Heart left ventricle (tissue), 16 donors: ENCODE measurements at regions not wholly inside any gene's neighbourhood (a gene's known extent, or its start where the extent isn't known, plus 50 kb on each side); places are given as distances from the start of the nearest gene placed in this dataset.

ENCODE experiments used
- ATAC-seq, 4 donors: fragments of 200-7000 bp; cut with Tn5 transposase; one replicate each; pipeline ENCODE4 v1.9.1; 2020 to 2022; ENCODE audit warnings: moderate library complexity in 4 of 4, mild to moderate bottlenecking in 3 of 4, moderate number of reproducible peaks in 1 of 4
- DNase-seq, 5 donors: peaks; one replicate each; pipeline ENCODE4 v3.0.0-alpha.2; 2020
- H3K27ac ChIP-seq, 12 donors: fragments of 200-600 bp; sonication (generic) in 4 of 12; one replicate each; pipeline versions ENCODE4 v1.5.0 to v1.8.0; 2016 to 2022; ENCODE audit warnings: mild to moderate bottlenecking in 2 of 12
- H3K27me3 ChIP-seq, 9 donors: fragments of 200-600 bp; sonication (generic) in 2 of 9; one replicate each; pipeline versions ENCODE4 v1.5.1 to v1.8.0; 2016 to 2022; ENCODE audit warnings: mild to moderate bottlenecking in 3 of 9
- H3K36me3 ChIP-seq, 9 donors: fragments of 200-600 bp; sonication (generic) in 2 of 9; one replicate each; pipeline versions ENCODE4 v1.5.0 to v1.8.0; 2018 to 2022; ENCODE audit warnings: mild to moderate bottlenecking in 2 of 9
- H3K4me1 ChIP-seq, 12 donors: fragments of 200-600 bp; sonication (generic) in 4 of 12; one replicate each; pipeline versions ENCODE4 v1.5.0 to v1.8.0; 2016 to 2022; ENCODE audit warnings: mild to moderate bottlenecking in 3 of 12
- H3K4me3 ChIP-seq, 12 donors: fragments of 200-600 bp; sonication (generic) in 4 of 12; one replicate each; pipeline versions ENCODE4 v1.5.0 to v1.8.0; 2017 to 2022; ENCODE audit warnings: mild to moderate bottlenecking in 9 of 12, moderate library complexity in 4 of 12
- H3K9me3 ChIP-seq, 12 donors: fragments of 200-600 bp; sonication (generic) in 4 of 12; one replicate each; pipeline versions ENCODE4 v1.5.0 to v1.8.0; 2016 to 2022; ENCODE audit warnings: mild to moderate bottlenecking in 1 of 12
- POLR2A ChIP-seq, 2 donors: fragments of 450-650 bp; IDR thresholded peaks; one replicate each; pipeline ENCODE4 v1.6.1; 2017; ENCODE audit warnings: antibody characterized with exemption in 2 of 2, mild to moderate bottlenecking in 2 of 2, moderate library complexity in 2 of 2
- WGBS, 4 donors: extraction: QIAGEN DNeasy Blood & Tissue Kit in 2 of 4; methylation state at CpG; one replicate each; pipeline versions ENCODE4 v1.1.5 to v1.1.7; 2013 to 2018; 5-methylcytosine and 5-hydroxymethylcytosine counted together
- intact Hi-C, 10 donors: fragments of 100-400 bp; cut with DNase I; formaldehyde crosslinking; loops; one replicate each; pipeline versions ENCODE4 v1.11.1 to v1.14.2; 2022
- TF ChIP-seq, protein P1 (sequence below), 12 donors: fragments of 200-600 bp; sonication (generic) in 4 of 12; IDR thresholded peaks; one replicate each; pipeline versions ENCODE4 v1.5.0 to v1.8.0; 2018 to 2022; ENCODE audit warnings: antibody characterized with exemption in 12 of 12, mild to moderate bottlenecking in 5 of 12
- donor health status: ischemic (EF 13 %, LVEDD 7.1; RV severe dilation, severe dysfunction).
- donor health status: healthy with polysubstance abuse.
- donor health status: DM: no; HTN: yes; CAD: no.
- donor health status: DM: no; HTN: no; CAD: no.
- donor health status: ischemic (EF 25% LVEDD 6.9; RV normal size, moderate dysfunction).
- donor health status: ischemic (EF 25% LVEDD 5.7; RV mildly dilated, moderate dysfunction).
- donor health status: healthy.
- donor health status: DM: yes; HTN: yes; CAD: no.
- donor health status: ischemic (EF 35%, LVEDD 5.7; RV mildly dilated, moderate dysfunction).
- donor health status: nonischemic (EF 11% LVEDD 7.7; RV severe dilation, severe dysfunction).
- donor health status: DM: yes; HTN: yes; CAD: no.
- donor health status: PGD.
- donor health status: ischemic (EF 29% LVEDD 5.4; RV normal size, mild dysfunction).
- donor health status: nonischemic (EF 23%, LVEDD 6.1; RV moderate dilation, normal function).

GRCh38 chr20:24829649-24830370 is 119.3 kb upstream of the CST7 start:
- Histone ChIP-seq H3K9me3 (peaks cover 0 to 6% (median 0%) of the 10 kb centered on the region in 12 donors), H3K4me1 (no peaks in the 10 kb centered on the region), H3K27ac (no peak overlapping the region), H3K4me3 (no peak overlapping the region), H3K27me3 (no peaks in the 10 kb centered on the region), H3K36me3 (no peaks in the 10 kb centered on the region)
- WGBS, 4 donors, result 76 to 93% (median 82%) methylated on average over 5 of the region's 5 CpGs
- no peak for TF ChIP-seq POLR2A (IDR thresholded peaks at IDR 0.05)
- TF ChIP-seq, protein P1, sequence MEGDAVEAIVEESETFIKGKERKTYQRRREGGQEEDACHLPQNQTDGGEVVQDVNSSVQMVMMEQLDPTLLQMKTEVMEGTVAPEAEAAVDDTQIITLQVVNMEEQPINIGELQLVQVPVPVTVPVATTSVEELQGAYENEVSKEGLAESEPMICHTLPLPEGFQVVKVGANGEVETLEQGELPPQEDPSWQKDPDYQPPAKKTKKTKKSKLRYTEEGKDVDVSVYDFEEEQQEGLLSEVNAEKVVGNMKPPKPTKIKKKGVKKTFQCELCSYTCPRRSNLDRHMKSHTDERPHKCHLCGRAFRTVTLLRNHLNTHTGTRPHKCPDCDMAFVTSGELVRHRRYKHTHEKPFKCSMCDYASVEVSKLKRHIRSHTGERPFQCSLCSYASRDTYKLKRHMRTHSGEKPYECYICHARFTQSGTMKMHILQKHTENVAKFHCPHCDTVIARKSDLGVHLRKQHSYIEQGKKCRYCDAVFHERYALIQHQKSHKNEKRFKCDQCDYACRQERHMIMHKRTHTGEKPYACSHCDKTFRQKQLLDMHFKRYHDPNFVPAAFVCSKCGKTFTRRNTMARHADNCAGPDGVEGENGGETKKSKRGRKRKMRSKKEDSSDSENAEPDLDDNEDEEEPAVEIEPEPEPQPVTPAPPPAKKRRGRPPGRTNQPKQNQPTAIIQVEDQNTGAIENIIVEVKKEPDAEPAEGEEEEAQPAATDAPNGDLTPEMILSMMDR (IDR thresholded peaks at IDR 0.05), result no peak
- ATAC-seq (no peak), DNase-seq (no peak)
- intact Hi-C loops, result no loop called here

- Histone ChIP-seq H3K9me3 (peaks cover 0 to 6% (median 0%) of the 10 kb centered on the region in 12 donors), H3K4me3 (no peak overlapping the region), H3K27me3 (peaks cover 0 to 8% (median 0%) of the 10 kb centered on the region in 9 donors), H3K36me3 (no peaks in the 10 kb centered on the region), H3K4me1 (no peaks in the 10 kb centered on the region), H3K27ac (no peak overlapping the region)
- no peak for TF ChIP-seq POLR2A (IDR thresholded peaks at IDR 0.05)
- TF ChIP-seq, protein P1 (IDR thresholded peaks at IDR 0.05), result no peak
- DNase-seq (no peak), ATAC-seq (no peak)
- WGBS, 4 donors, result 53 to 83% (median 72%) methylated on average over 3 of the region's 3 CpGs
- intact Hi-C loops, result no loop called here
These were observed 118.4 kb upstream of the CST7 start for GRCh38 chr20:24830649-24831048.

- intact Hi-C loops, result no loop called here
- H3K4me1 ChIP-seq, result no peaks in the 10 kb centered on the region
- peaks cover 0 to 6% (median 0%) of the 10 kb centered on the region in 12 donors for H3K9me3 ChIP-seq
- H3K4me3 ChIP-seq, result no peak overlapping the region
- WGBS, 4 donors, result 75 to 90% (median 77%) methylated on average over 1 of the region's 1 CpG
- TF ChIP-seq, protein P1 (IDR thresholded peaks at IDR 0.05), result no peak
- no peak for TF ChIP-seq POLR2A (IDR thresholded peaks at IDR 0.05)
- H3K27ac ChIP-seq, result no peak overlapping the region
- DNase-seq (no peak), ATAC-seq (no peak)
- H3K27me3 ChIP-seq, result peaks cover 0 to 8% (median 0%) of the 10 kb centered on the region in 9 donors
- no peaks in the 10 kb centered on the region for H3K36me3 ChIP-seq
These were observed 117.8 kb upstream of the CST7 start for GRCh38 chr20:24831232-24831631.

DNA sequence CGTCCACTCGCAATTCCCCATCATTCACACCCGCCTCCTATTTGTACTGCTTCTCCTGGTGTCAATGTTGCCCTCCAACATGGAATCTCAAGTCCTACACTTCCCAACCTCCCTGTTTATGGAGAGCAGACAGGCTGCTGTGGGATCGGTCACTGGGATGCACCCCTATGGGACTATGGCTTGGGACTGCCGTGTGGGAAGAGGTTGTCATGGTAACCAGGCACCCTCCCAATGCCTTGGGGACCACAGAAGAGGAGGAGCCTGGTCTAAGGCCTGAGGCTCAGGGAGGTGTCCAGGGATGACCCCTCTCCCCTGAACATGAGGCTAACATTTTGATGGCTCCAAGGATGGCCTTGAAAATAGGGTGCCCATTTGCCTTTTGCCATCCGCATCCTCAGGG is 116.6 kb upstream of the CST7 start:
- WGBS, 4 donors, result 75 to 81% (median 79%) methylated on average over 6 of the region's 6 CpGs

More for the DNA sequence above, 116.6 kb upstream of the CST7 start:
- intact Hi-C loops, result no loop called here
- H3K4me3 ChIP-seq, result no peak overlapping the region
- no peak overlapping the region for H3K27ac ChIP-seq
- H3K36me3 ChIP-seq, result no peaks in the 10 kb centered on the region
- ATAC-seq, result no peak
- peaks cover 0 to 11% (median 0%) of the 10 kb centered on the region in 9 donors for H3K27me3 ChIP-seq
- peaks cover 0 to 6% (median 0%) of the 10 kb centered on the region in 12 donors for H3K9me3 ChIP-seq
- no peak for DNase-seq
- TF ChIP-seq POLR2A (IDR thresholded peaks at IDR 0.05), result no peak
- TF ChIP-seq, protein P1 (IDR thresholded peaks at IDR 0.05), result no peak
- no peaks in the 10 kb centered on the region for H3K4me1 ChIP-seq
